ENCODE measurements at regions not wholly inside any gene's neighbourhood (a gene's known extent, or its start where the extent isn't known, plus 50 kb on each side); places are given as distances from the start of the nearest gene placed in this dataset.
"Not testable (repeated sequence)": the region's sequence is repeated elsewhere in the genome, so short reads cannot be mapped to it uniquely, and the experiment has no call there.

DNA sequence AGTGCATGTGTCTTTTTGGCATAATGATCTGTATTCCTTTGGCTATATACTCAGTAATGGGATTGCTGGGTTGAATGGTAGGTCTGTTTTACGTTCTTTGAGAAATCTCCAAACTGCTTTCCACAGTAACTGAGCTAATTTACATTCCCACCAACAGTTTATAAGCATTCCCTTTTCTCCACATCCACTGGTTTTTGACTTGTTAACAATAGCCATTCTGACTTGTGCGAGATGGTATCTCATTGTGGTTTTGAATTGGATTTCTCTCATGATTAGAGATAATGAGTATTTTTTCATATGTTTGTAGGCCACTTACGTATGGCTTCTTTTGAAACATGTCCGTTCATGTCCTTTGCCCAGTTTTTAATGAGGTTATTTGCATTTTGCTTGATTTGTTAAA, 117.7 kb downstream of the CHCHD4 start:
- no peaks in the 10 kb centered on the region for H3K9me3 ChIP-seq (ENCODE audit: control insufficient read depth in 1 of 2, low read length in 2 of 2)
- no peak overlapping the region for H3K4me3 ChIP-seq (ENCODE audit: low read depth in 1 of 2, low read length in 2 of 2)
- H3K27ac ChIP-seq (ENCODE audit: low read length) = no peak overlapping the region
- no peaks in the 10 kb centered on the region for H3K4me1 ChIP-seq (ENCODE audit: control insufficient read depth in 1 of 2, insufficient read depth in 2 of 2, low read length in 2 of 2)
- H3K36me3 ChIP-seq (ENCODE audit: control insufficient read depth in 1 of 2, insufficient read depth in 2 of 2, low read length in 2 of 2) = no peaks in the 10 kb centered on the region
- no peaks in the 10 kb centered on the region for H3K27me3 ChIP-seq (ENCODE audit: low read depth, low read length)

DNA sequence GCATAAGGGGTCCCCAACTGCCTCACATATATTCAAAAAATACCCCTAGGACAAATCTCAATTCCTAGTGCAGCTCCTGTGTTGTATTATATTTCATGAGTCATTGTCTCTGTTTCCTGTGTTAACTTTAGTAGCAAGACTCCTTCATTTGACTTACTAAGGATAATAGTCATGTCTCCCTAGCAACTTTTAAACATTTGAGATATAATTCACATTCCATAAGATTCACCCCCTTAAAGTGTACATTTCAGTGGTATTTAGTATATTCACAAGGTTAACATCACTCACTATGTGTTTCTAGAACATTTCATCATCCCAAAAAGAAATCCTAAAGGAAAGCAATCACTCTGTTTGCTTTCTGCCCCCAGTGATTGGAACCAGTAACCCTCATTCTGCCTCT, 121.3 kb upstream of the WNT7A start:
- Histone ChIP-seq H3K27me3 (ENCODE audit: low read depth, low read length) (no peaks in the 10 kb centered on the region), H3K4me3 (ENCODE audit: low read depth in 1 of 2, low read length in 2 of 2) (no peak overlapping the region), H3K9me3 (ENCODE audit: control insufficient read depth in 1 of 2, low read length in 2 of 2) (peaks cover 0 to 5% of the 10 kb centered on the region in 2 donors), H3K27ac (ENCODE audit: low read length) (no peak overlapping the region), H3K4me1 (ENCODE audit: control insufficient read depth in 1 of 2, insufficient read depth in 2 of 2, low read length in 2 of 2) (no peaks in the 10 kb centered on the region), H3K36me3 (ENCODE audit: control insufficient read depth in 1 of 2, insufficient read depth in 2 of 2, low read length in 2 of 2) (no peaks in the 10 kb centered on the region)

DNA sequence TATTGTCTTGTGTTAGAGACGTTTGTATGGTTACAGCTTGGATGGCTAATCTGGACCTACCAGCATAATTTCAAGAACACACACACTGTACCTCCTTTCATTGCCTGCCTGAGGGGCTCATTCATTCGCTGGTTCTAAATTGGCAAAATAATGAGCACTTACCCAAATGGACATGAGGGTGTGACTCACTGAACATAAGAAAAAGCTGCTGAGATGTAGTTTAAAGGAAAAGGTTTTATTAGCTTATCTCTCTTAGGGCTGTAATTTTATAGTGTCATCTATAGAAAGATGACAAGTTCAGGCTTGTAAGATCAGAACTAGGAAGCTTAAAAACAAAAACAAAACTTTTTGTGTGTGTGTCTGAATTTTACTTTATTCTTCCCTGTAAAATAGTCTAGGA, 120.7 kb upstream of the WNT7A start:
- Histone ChIP-seq H3K4me1 (ENCODE audit: control insufficient read depth in 1 of 2, insufficient read depth in 2 of 2, low read length in 2 of 2) (no peaks in the 10 kb centered on the region), H3K36me3 (ENCODE audit: control insufficient read depth in 1 of 2, insufficient read depth in 2 of 2, low read length in 2 of 2) (no peaks in the 10 kb centered on the region), H3K9me3 (ENCODE audit: control insufficient read depth in 1 of 2, low read length in 2 of 2) (peaks cover 0 to 5% of the 10 kb centered on the region in 2 donors), H3K4me3 (ENCODE audit: low read depth in 1 of 2, low read length in 2 of 2) (no peak overlapping the region), H3K27ac (ENCODE audit: low read length) (no peak overlapping the region), H3K27me3 (ENCODE audit: low read depth, low read length) (no peaks in the 10 kb centered on the region)

DNA sequence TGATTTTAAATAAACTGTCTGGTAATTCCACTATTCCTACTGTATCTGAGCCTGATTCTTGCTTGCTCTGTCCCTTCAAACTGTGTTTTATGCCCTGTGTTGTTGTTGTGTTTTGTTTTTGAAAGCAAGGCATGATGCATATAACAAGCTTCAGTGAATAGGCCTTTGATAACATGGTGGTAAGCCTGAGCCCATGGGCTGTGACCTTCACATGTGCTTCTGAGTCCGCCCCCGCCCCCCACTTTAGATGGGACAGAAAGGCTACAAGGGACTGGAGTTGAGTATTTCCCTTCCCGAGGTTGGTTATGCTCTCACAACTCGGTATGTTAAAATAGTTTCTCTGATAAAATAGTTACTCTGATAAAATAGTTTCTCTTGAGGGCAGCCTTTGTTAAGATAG, 119.0 kb upstream of the WNT7A start:
- H3K9me3 ChIP-seq (ENCODE audit: control insufficient read depth in 1 of 2, low read length in 2 of 2) = peaks cover 0 to 5% of the 10 kb centered on the region in 2 donors
- H3K4me1 ChIP-seq (ENCODE audit: control insufficient read depth in 1 of 2, insufficient read depth in 2 of 2, low read length in 2 of 2) = no peaks in the 10 kb centered on the region
- no peak overlapping the region for H3K4me3 ChIP-seq (ENCODE audit: low read depth in 1 of 2, low read length in 2 of 2)
- no peaks in the 10 kb centered on the region for H3K27me3 ChIP-seq (ENCODE audit: low read depth, low read length)
- H3K27ac ChIP-seq (ENCODE audit: low read length) = no peak overlapping the region
- no peaks in the 10 kb centered on the region for H3K36me3 ChIP-seq (ENCODE audit: control insufficient read depth in 1 of 2, insufficient read depth in 2 of 2, low read length in 2 of 2)

DNA sequence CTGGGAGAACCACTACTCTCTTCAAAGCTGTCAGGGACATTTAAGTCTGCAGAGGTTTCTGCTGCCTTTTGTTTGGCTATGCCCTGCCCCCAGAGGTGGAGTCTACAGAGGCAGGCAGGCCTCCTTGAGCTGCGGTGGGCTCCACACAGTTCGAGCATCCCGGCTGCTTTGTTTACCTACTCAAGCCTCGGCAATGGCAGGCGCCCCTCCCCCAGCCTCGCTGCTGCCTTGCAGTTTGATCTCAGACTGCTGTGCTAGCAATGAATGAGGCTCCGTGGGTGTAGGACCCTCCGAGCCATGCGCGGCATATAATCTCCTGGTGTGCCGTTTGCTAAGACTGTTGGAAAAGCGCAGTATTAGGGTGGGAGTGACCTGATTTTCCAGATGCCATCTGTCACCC, 115.3 kb upstream of the WNT7A start:
- H3K27ac ChIP-seq (ENCODE audit: low read length); H3K27me3 ChIP-seq (ENCODE audit: low read depth, low read length); H3K9me3 ChIP-seq (ENCODE audit: control insufficient read depth in 1 of 2, low read length in 2 of 2); H3K4me3 ChIP-seq (ENCODE audit: low read depth in 1 of 2, low read length in 2 of 2); H3K36me3 ChIP-seq (ENCODE audit: control insufficient read depth in 1 of 2, insufficient read depth in 2 of 2, low read length in 2 of 2); H3K4me1 ChIP-seq (ENCODE audit: control insufficient read depth in 1 of 2, insufficient read depth in 2 of 2, low read length in 2 of 2): not testable (repeated sequence)

DNA sequence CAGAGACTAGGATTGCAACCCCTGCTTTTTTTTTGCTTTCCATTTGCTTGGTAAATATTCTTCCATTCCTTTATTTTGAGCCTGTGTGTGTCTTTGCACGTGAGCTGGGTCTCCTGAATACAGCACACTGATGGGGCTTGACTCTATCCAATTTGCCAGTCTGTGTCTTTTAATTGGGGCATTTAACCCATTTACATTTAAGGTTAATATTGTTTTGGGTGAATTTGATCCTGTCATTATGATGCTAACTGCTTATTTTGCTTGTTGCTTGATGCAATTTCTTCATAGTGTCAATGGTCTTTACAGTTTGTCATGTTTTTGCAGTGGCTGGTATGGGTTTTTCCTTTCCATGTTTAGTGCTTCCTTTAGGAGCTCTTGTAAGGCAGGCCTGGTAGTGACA, 109.1 kb upstream of the WNT7A start:
- not testable (repeated sequence) for H3K4me1 ChIP-seq (ENCODE audit: control insufficient read depth in 1 of 2, insufficient read depth in 2 of 2, low read length in 2 of 2); H3K36me3 ChIP-seq (ENCODE audit: control insufficient read depth in 1 of 2, insufficient read depth in 2 of 2, low read length in 2 of 2); H3K4me3 ChIP-seq (ENCODE audit: low read depth in 1 of 2, low read length in 2 of 2); H3K27me3 ChIP-seq (ENCODE audit: low read depth, low read length); H3K27ac ChIP-seq (ENCODE audit: low read length)
- peaks cover 0 to 11% of the 10 kb centered on the region in 2 donors for H3K9me3 ChIP-seq (ENCODE audit: control insufficient read depth in 1 of 2, low read length in 2 of 2)

DNA sequence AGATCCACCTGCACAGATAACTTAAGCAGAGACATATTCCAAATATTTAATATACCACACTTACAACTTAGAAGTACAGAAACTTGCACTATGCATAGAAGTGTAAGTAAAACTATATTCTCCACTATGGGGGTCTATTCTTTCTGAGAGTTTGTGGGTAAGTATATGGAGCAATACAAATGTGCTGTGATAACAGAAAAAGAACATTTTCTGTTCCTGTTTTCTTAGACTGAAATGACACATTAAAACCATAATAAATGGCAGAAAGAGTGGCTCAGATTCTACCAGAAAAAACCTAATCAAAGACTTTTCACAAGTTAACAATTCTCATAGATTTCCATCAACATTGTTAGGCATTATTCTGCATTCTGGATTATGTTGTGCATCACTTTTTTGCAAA, 96.6 kb upstream of the WNT7A start:
- Histone ChIP-seq H3K27me3 (ENCODE audit: low read depth, low read length) (no peaks in the 10 kb centered on the region), H3K4me1 (ENCODE audit: control insufficient read depth in 1 of 2, insufficient read depth in 2 of 2, low read length in 2 of 2) (no peaks in the 10 kb centered on the region), H3K36me3 (ENCODE audit: control insufficient read depth in 1 of 2, insufficient read depth in 2 of 2, low read length in 2 of 2) (no peaks in the 10 kb centered on the region), H3K4me3 (ENCODE audit: low read depth in 1 of 2, low read length in 2 of 2) (no peak overlapping the region), H3K27ac (ENCODE audit: low read length) (no peak overlapping the region), H3K9me3 (ENCODE audit: control insufficient read depth in 1 of 2, low read length in 2 of 2) (peaks cover 7 to 17% of the 10 kb centered on the region in 2 donors)

DNA sequence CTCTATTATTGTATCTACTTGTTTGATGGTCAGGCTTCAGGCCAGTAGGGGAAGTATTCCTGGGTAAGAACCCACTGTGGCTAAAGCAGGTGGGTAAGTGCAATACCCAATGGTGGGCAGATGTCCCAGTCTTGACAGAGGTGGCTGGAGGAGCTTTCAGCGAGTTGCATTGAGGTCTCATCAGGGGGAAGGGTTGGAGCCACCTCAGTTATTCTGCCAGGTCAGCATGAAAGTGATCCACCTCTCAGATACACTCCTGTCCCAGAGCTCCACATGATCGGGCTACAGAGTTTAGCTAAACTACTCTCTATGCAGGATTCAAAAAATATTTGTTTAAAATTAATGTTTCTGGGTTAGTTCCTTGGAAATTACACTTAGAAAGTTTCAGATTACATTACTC, 95.8 kb upstream of the WNT7A start:
- Histone ChIP-seq H3K9me3 (ENCODE audit: control insufficient read depth in 1 of 2, low read length in 2 of 2) (peaks cover 7 to 20% of the 10 kb centered on the region in 2 donors), H3K4me3 (ENCODE audit: low read depth in 1 of 2, low read length in 2 of 2) (no peak overlapping the region), H3K27ac (ENCODE audit: low read length) (no peak overlapping the region), H3K36me3 (ENCODE audit: control insufficient read depth in 1 of 2, insufficient read depth in 2 of 2, low read length in 2 of 2) (no peaks in the 10 kb centered on the region), H3K4me1 (ENCODE audit: control insufficient read depth in 1 of 2, insufficient read depth in 2 of 2, low read length in 2 of 2) (no peaks in the 10 kb centered on the region), H3K27me3 (ENCODE audit: low read depth, low read length) (no peaks in the 10 kb centered on the region)

DNA sequence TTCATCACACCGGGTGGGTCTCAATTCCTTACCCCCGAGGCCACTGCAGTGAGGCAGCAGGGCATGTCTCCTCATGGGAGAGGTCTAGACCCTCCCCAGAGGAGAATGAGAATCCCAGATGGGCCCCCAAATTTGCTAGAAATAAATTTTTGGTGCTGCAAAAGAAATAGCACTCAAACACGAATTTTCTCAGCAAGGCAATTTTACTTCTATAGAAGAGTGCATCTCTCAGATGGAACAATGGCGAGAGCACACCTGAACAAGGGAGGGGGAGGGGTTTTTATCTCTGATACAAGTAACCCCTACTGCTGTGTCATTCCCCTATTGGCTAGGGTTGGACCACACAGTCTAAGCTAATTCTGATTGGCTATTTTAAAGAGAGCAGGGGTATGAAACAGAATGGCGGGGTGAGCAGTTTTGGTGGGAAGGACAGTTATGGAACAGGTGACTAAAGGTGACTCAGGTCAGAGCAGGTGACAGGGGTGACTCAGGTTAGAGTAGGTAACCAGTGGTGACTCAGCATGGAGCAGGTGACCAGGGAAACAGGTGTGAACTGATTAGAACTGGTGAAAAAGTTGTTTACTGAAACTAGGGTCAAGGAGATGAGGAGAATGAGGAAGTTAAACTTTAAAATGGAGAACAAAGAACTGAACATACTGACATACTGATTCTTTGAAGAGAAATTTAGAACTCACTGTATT, 93.0 kb upstream of the WNT7A start:
- Histone ChIP-seq H3K27ac (ENCODE audit: low read length) (no peak overlapping the region), H3K36me3 (ENCODE audit: control insufficient read depth in 1 of 2, insufficient read depth in 2 of 2, low read length in 2 of 2) (no peaks in the 10 kb centered on the region), H3K27me3 (ENCODE audit: low read depth, low read length) (no peaks in the 10 kb centered on the region), H3K4me3 (ENCODE audit: low read depth in 1 of 2, low read length in 2 of 2) (no peak overlapping the region), H3K4me1 (ENCODE audit: control insufficient read depth in 1 of 2, insufficient read depth in 2 of 2, low read length in 2 of 2) (no peaks in the 10 kb centered on the region), H3K9me3 (ENCODE audit: control insufficient read depth in 1 of 2, low read length in 2 of 2) (peaks cover 7 to 25% of the 10 kb centered on the region in 2 donors)

DNA sequence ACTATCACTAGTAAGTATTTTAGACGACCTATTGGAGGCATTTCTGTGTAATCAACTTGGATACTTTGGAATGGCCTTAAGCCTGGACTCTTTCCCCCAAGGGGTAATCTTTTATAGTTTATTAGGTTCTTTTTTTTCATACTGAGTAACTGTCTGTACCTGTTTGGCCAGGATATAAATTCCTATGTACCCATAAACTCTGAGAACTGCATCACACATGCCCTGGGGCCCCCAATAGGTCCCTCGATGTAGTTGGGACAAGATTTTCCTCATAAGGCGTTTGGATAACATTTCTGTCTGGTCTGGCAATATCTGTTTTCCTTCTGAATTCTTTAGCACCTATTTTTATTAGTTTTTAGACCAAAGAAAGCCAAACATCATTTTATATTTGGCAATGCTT, 86.4 kb upstream of the WNT7A start:
- H3K27ac ChIP-seq (ENCODE audit: low read length) = no peak overlapping the region
- H3K36me3 ChIP-seq (ENCODE audit: control insufficient read depth in 1 of 2, insufficient read depth in 2 of 2, low read length in 2 of 2) = no peaks in the 10 kb centered on the region
- no peak overlapping the region for H3K4me3 ChIP-seq (ENCODE audit: low read depth in 1 of 2, low read length in 2 of 2)
- H3K27me3 ChIP-seq (ENCODE audit: low read depth, low read length) = no peaks in the 10 kb centered on the region
- H3K9me3 ChIP-seq (ENCODE audit: control insufficient read depth in 1 of 2, low read length in 2 of 2) = peaks cover 0 to 7% of the 10 kb centered on the region in 2 donors
- no peaks in the 10 kb centered on the region for H3K4me1 ChIP-seq (ENCODE audit: control insufficient read depth in 1 of 2, insufficient read depth in 2 of 2, low read length in 2 of 2)

DNA sequence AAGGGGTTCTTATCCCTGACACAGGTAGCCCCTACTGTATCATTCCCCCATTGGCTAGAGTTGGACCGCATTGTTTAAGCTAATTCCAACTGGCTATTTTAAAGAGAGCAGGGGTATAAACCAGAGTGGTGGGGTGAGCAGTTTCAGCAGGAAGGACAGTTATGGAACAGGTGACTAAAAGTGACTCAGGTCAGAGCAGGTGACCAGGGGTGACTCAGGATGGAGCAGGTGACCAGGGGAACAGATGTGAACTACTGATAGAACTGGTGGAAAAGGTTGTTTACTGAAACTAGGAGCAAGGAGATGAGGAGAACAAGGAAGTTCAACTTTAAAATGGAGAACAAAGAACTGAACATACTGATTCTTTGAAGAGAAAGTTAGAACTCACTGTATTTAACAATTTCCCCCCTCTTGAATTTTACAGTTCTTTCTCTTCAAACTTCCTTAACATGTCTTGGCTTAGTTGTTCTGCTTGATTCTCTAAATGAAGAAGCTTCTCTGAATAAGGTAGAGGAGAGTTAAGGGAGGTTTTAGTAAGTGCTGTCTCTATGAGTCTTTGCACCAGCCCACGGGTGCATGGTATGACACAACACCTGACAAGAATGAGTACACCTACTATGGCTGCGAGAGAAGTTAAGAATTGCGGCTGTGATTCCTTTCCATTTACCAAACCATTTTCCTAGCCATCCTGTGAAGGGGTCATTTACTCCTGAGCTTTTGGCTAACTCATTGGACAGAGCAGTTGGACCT, 83.4 kb upstream of the WNT7A start:
- H3K27ac ChIP-seq (ENCODE audit: low read length) = no peak overlapping the region
- peaks cover 0 to 3% of the 10 kb centered on the region in 2 donors for H3K9me3 ChIP-seq (ENCODE audit: control insufficient read depth in 1 of 2, low read length in 2 of 2)
- H3K4me3 ChIP-seq (ENCODE audit: low read depth in 1 of 2, low read length in 2 of 2) = no peak overlapping the region
- no peaks in the 10 kb centered on the region for H3K27me3 ChIP-seq (ENCODE audit: low read depth, low read length)
- no peaks in the 10 kb centered on the region for H3K4me1 ChIP-seq (ENCODE audit: control insufficient read depth in 1 of 2, insufficient read depth in 2 of 2, low read length in 2 of 2)
- no peaks in the 10 kb centered on the region for H3K36me3 ChIP-seq (ENCODE audit: control insufficient read depth in 1 of 2, insufficient read depth in 2 of 2, low read length in 2 of 2)

Measured in muscle layer of duodenum (tissue), 2 donors.